GM12892 (cell line): ENCODE measurements at regions not wholly inside any gene's neighbourhood (a gene's known extent, or its start where the extent isn't known, plus 50 kb on each side); places are given as distances from the start of the nearest gene placed in this dataset.

ENCODE experiments used
- POLR2A ChIP-seq: IDR thresholded peaks from 2 replicates; pipeline ENCODE4 v1.6.1; 2011; ENCODE audit warnings: low read depth, low read length, control low read depth
- POLR2AphosphoS5 ChIP-seq: IDR thresholded peaks from 2 replicates; pipeline ENCODE4 v1.6.1; 2011; ENCODE audit warnings: low read depth, low read length, control low read depth

GRCh38 chr10:61089251-61089650, 145.3 kb upstream of the RHOBTB1 start:
- TF ChIP-seq POLR2A (no peak), POLR2AphosphoS5 (no peak)
